Activated B cell treated with CpG ODN at 0.5 μM for 24 hours (primary cell): ENCODE measurements at regions not wholly inside any gene's neighbourhood (a gene's known extent, or its start where the extent isn't known, plus 50 kb on each side); places are given as distances from the start of the nearest gene placed in this dataset.

Experiments used
- ATAC-seq: fragments of 200-7000 bp; cut with Tn5 transposase; one replicate; pipeline ENCODE4 v1.10.0; 2021; ENCODE audit warnings: low read depth, mild to moderate bottlenecking, moderate library complexity
- CTCF ChIA-PET: fragments of 350-600 bp; sonication (Branson Sonifier 250); formaldehyde crosslinking; loops from one replicate; lab custom pipeline; 2021; ENCODE audit warnings: antibody characterized with exemption; lab: Charles Lee
- POLR2A ChIA-PET: fragments of 350-600 bp; sonication (Branson Sonifier 250); formaldehyde crosslinking; loops from one replicate; lab custom pipeline; 2021; ENCODE audit warnings: antibody characterized with exemption; lab: Charles Lee
- DNase-seq: peaks from one replicate; pipeline ENCODE4 v3.0.0; 2022
- H3K27ac Mint-ChIP-seq: one replicate; pipeline ENCODE4 v1.8.0; 2020; ENCODE audit warnings: mixed read lengths
- H3K27me3 Mint-ChIP-seq: one replicate; pipeline ENCODE4 v1.8.0; 2021; ENCODE audit warnings: mixed read lengths
- H3K36me3 Mint-ChIP-seq: one replicate; pipeline ENCODE4 v1.8.0; 2021; ENCODE audit warnings: low read depth, mixed read lengths
- H3K4me1 Mint-ChIP-seq: one replicate; pipeline ENCODE4 v1.8.0; 2021; ENCODE audit warnings: mixed read lengths
- H3K4me3 Mint-ChIP-seq: one replicate; pipeline ENCODE4 v1.8.0; 2020; ENCODE audit warnings: mild to moderate bottlenecking, mixed read lengths
- H3K9me3 Mint-ChIP-seq: one replicate; pipeline ENCODE4 v1.8.0; 2020; ENCODE audit warnings: mixed read lengths
- CTCF ChIP-seq: fragments of 200-600 bp; IDR thresholded peaks from one replicate; pipeline ENCODE4 v1.8.0; 2022; ENCODE audit warnings: antibody characterized with exemption, mild to moderate bottlenecking
- intact Hi-C: fragments of 100-400 bp; cut with micrococcal nuclease; formaldehyde crosslinking; loops from one replicate; pipeline ENCODE4 v1.15.1; 2024

DNA sequence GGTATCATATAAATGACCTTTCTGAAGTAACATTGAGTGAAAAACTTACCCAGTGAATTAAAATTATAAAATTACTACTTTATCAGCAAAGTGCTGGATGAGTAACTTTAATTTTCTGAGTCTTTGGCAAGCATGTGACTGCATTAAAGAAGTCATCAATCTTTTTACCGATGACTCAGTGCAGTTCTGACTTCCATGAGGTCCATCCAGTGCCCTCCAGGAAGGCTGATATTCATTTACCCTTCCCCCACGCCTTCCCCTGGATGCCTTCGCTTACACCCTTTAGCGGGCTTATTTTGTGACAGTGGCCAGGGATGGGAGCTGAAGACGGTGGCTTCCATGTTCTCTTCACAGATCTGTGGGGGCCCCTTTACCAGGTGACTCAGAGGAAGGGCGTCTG lies 572.9 kb upstream of the PFKP start:
- H3K4me3 Mint-ChIP-seq, result no peak overlapping the region
- intact Hi-C loops, result no loop called here
- no peaks in the 10 kb centered on the region for H3K9me3 Mint-ChIP-seq
- ChIA-PET CTCF (no interaction called here), POLR2A (no interaction called here)
- no peaks in the 10 kb centered on the region for H3K4me1 Mint-ChIP-seq
- no peak for TF ChIP-seq CTCF
- no peaks in the 10 kb centered on the region for H3K27me3 Mint-ChIP-seq
- H3K27ac Mint-ChIP-seq, result no peak overlapping the region
- no peak for ATAC-seq
- no peaks in the 10 kb centered on the region for H3K36me3 Mint-ChIP-seq
- no peak for DNase-seq

DNA sequence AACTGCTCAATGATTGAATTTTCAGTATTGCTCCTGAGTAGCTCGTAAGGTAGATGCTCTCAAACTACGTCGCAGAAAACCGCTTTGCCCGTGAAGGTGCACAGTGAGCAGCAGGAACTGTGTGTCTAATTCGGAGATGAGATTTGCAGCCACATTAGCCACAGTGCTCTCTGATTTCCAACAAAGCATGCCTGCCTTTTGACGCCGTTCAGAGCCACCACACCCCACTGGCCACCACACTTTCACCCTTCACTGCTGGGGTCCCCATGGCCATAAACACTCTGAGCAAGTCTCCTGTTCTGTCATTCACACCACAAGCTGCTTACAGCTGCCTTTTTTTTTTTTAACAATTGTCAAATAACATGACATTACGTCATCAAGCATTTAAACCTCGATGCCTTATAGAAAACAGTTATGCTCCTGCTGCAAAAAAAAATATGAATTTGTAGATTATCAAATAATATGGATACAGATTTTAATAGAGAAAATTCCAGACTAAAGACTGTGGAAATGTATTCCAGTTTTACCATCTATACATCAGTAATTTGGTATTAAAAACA lies 578.8 kb upstream of the PFKP start:
- Mint-ChIP-seq H3K4me1 (no peaks in the 10 kb centered on the region), H3K9me3 (no peaks in the 10 kb centered on the region), H3K27ac (no peak overlapping the region), H3K27me3 (no peaks in the 10 kb centered on the region), H3K36me3 (no peaks in the 10 kb centered on the region), H3K4me3 (no peak overlapping the region)
- CTCF ChIA-PET, result no interaction called here
- TF ChIP-seq CTCF, result no peak
- POLR2A ChIA-PET, result no interaction called here
- intact Hi-C loops, result no loop called here
- DNase-seq (no peak), ATAC-seq (no peak)

GRCh38 chr10:2487921-2488320 lies 579.4 kb upstream of the PFKP start:
- ATAC-seq (no peak), DNase-seq (no peak)
- TF ChIP-seq CTCF, result no peak
- no peak overlapping the region for H3K4me3 Mint-ChIP-seq
- intact Hi-C loops, result no loop called here
- H3K27me3 Mint-ChIP-seq, result no peaks in the 10 kb centered on the region
- no peaks in the 10 kb centered on the region for H3K36me3 Mint-ChIP-seq
- no peaks in the 10 kb centered on the region for H3K4me1 Mint-ChIP-seq
- CTCF ChIA-PET, result no interaction called here
- POLR2A ChIA-PET, result no interaction called here
- H3K9me3 Mint-ChIP-seq, result no peaks in the 10 kb centered on the region
- no peak overlapping the region for H3K27ac Mint-ChIP-seq

- no peak overlapping the region for H3K27ac Mint-ChIP-seq
- POLR2A ChIA-PET, result no interaction called here
- intact Hi-C loops, result no loop called here
These were observed 588.7 kb upstream of the PFKP start for GRCh38 chr10:2478656-2479055.

More at GRCh38 chr10:2478656-2479055, 588.7 kb upstream of the PFKP start:
- ATAC-seq (no peak), DNase-seq (no peak)
- no peak overlapping the region for H3K4me3 Mint-ChIP-seq
- CTCF ChIA-PET, result no interaction called here
- TF ChIP-seq CTCF, result no peak
- H3K9me3 Mint-ChIP-seq, result peaks cover 3% of the 10 kb centered on the region
- no peaks in the 10 kb centered on the region for H3K27me3 Mint-ChIP-seq
- H3K36me3 Mint-ChIP-seq, result no peaks in the 10 kb centered on the region
- H3K4me1 Mint-ChIP-seq, result no peaks in the 10 kb centered on the region
